Glomerular visceral epithelial cell (primary cell): ENCODE measurements at regions not wholly inside any gene's neighbourhood (a gene's known extent, or its start where the extent isn't known, plus 50 kb on each side); places are given as distances from the start of the nearest gene placed in this dataset.
A peak's percentile ranks its signal among the peaks of the same experiment; 100 is the strongest.

ENCODE experiments used
- DNase-seq: peaks from one replicate; pipeline ENCODE4 v3.0.0-alpha.2; 2016; ENCODE audit errors: extremely low spot score

GRCh38 chr14:29459969-29460560, 467.6 kb downstream of the PRKD1 start:
- no peak for DNase-seq

GRCh38 chr14:29461101-29461500, 466.5 kb downstream of the PRKD1 start:
- no peak for DNase-seq

- no peak for DNase-seq
Measured at GRCh38 chr14:29461506-29461905, 466.1 kb downstream of the PRKD1 start.

GRCh38 chr14:29462321-29462720, 465.3 kb downstream of the PRKD1 start:
- DNase-seq: peak; percentile 5

GRCh38 chr14:29462772-29463171, 464.9 kb downstream of the PRKD1 start:
- DNase-seq: no peak

- no peak for DNase-seq
Measured at GRCh38 chr14:29463727-29464395, 463.8 kb downstream of the PRKD1 start.

GRCh38 chr14:29465095-29465494, 462.6 kb downstream of the PRKD1 start:
- DNase-seq: no peak

- DNase-seq: no peak
Measured at GRCh38 chr14:29475641-29476040, 452.0 kb downstream of the PRKD1 start.

- DNase-seq: no peak
Measured at GRCh38 chr14:29486132-29486531, 441.5 kb downstream of the PRKD1 start.

- DNase-seq: no peak
Measured at GRCh38 chr14:29489911-29490425, 437.7 kb downstream of the PRKD1 start.

- DNase-seq: no peak
Measured at GRCh38 chr14:29493849-29494248, 433.8 kb downstream of the PRKD1 start.

- no peak for DNase-seq
Measured at GRCh38 chr14:29494312-29494711, 433.3 kb downstream of the PRKD1 start.

- no peak for DNase-seq
Measured at GRCh38 chr14:29503903-29504302, 423.7 kb downstream of the PRKD1 start.

- no peak for DNase-seq
Measured at GRCh38 chr14:29518335-29518734, 409.3 kb downstream of the PRKD1 start.

GRCh38 chr14:29521526-29522137, 406.0 kb downstream of the PRKD1 start:
- peak; percentile 20 for DNase-seq
